Mucosa of rectum (tissue), 2 donors: ENCODE measurements at regions not wholly inside any gene's neighbourhood (a gene's known extent, or its start where the extent isn't known, plus 50 kb on each side); places are given as distances from the start of the nearest gene placed in this dataset.

ENCODE experiments used
- H3K27ac ChIP-seq, 2 donors: one replicate each; pipeline ENCODE4 v1.7.0; 2013; ENCODE audit warnings: inconsistent platforms in 2 of 2, low read depth in 2 of 2, low read length in 2 of 2
- H3K27me3 ChIP-seq, 2 donors: one replicate each; pipeline ENCODE4 v1.7.0; 2013; ENCODE audit warnings: low read length in 2 of 2; ENCODE audit not compliant: control insufficient read depth in 2 of 2, insufficient read depth in 2 of 2
- H3K36me3 ChIP-seq, 2 donors: one replicate each; pipeline ENCODE4 v1.7.0; 2013; ENCODE audit warnings: low read length in 2 of 2; ENCODE audit not compliant: control insufficient read depth in 2 of 2, insufficient read depth in 2 of 2
- H3K4me1 ChIP-seq, 2 donors: one replicate each; pipeline ENCODE4 v1.7.0; 2013; ENCODE audit warnings: low read length in 2 of 2, mild to moderate bottlenecking in 1 of 2; ENCODE audit not compliant: control insufficient read depth in 2 of 2, insufficient read depth in 2 of 2
- H3K4me3 ChIP-seq, 2 donors: one replicate each; pipeline ENCODE4 v1.7.0; 2013; ENCODE audit warnings: low read length in 2 of 2
- H3K9ac ChIP-seq, 2 donors: one replicate each; pipeline ENCODE4 v1.7.0; 2013; ENCODE audit warnings: low read length in 2 of 2, low read depth in 1 of 2, mild to moderate bottlenecking in 1 of 2
- H3K9me3 ChIP-seq, 2 donors: one replicate each; pipeline ENCODE4 v1.7.0; 2013; ENCODE audit warnings: low read length in 2 of 2; ENCODE audit not compliant: control insufficient read depth in 2 of 2
- donor health status: healthy.
- donor health status: Normal muscosa, but diverticular disease.

DNA sequence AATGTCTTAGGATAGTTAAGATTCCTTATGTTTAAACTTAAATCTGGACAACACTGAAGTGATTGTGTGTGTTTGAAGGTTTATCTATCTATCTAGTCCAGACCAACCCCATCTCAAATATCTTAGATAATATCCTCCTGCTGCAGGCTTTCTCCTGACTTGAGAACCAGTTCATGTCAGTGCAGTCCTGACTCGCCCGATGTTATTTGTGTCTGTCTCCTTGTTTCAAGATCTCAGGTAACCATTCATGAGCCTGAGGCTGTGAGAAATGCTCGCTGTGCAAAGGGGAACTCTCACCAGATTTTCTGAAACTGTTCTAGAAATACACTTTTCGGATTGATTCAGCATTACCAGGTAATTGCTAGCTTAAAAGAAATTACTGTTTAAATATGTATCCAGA is 356.2 kb downstream of the SNAPC1 start:
- no peaks in the 10 kb centered on the region for H3K4me1 ChIP-seq
- H3K27ac ChIP-seq, result no peak overlapping the region
- H3K9ac ChIP-seq, result no peak overlapping the region
- H3K9me3 ChIP-seq, result no peaks in the 10 kb centered on the region
- H3K27me3 ChIP-seq, result peaks cover 19 to 23% of the 10 kb centered on the region in 2 donors
- no peaks in the 10 kb centered on the region for H3K36me3 ChIP-seq
- H3K4me3 ChIP-seq, result no peak overlapping the region

DNA sequence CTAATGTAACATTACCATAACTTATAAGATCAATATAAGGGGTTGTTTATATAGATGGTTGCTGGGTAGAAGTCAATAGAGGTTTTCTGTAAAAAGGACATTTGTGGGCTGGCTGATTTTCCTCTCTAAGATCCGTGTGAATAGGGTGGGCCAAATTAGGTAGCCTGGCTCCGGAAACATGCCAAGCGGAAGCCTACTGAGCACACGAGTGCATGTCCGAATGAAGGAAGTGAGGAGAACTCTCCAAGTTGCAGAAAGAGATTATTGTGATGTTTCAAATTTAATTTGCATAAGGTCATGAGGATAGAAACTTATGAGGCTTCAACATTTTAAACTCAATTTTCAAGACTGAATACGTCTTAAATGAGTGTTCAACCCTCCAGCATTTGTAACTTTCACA is 356.7 kb downstream of the SNAPC1 start:
- Histone ChIP-seq H3K27me3 (peaks cover 19 to 23% of the 10 kb centered on the region in 2 donors), H3K9me3 (no peaks in the 10 kb centered on the region), H3K36me3 (no peaks in the 10 kb centered on the region), H3K9ac (no peak overlapping the region), H3K4me1 (no peaks in the 10 kb centered on the region), H3K27ac (no peak overlapping the region), H3K4me3 (no peak overlapping the region)

DNA sequence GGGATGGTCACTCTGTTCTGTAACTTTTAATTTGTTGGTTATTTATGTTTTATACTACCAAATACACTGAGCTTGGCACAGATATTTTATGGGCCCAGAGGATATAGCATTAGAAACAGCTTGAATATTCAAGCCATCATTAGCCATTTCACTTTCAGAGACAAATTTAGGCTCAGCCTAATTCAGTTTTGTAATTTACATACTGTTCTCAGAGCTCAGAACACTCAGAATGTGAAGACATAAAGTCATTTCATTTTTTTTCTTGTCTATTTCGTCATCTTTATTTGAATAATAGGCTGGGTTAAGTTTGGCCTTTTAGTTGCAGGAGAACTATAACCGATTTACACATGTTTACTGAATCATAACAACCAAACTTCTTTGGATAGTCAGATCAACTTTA is 361.7 kb downstream of the SNAPC1 start:
- Histone ChIP-seq H3K4me3 (no peak overlapping the region), H3K27ac (no peak overlapping the region), H3K4me1 (no peaks in the 10 kb centered on the region), H3K9me3 (no peaks in the 10 kb centered on the region), H3K27me3 (peaks cover 3 to 5% of the 10 kb centered on the region in 2 donors), H3K36me3 (no peaks in the 10 kb centered on the region), H3K9ac (no peak overlapping the region)

DNA sequence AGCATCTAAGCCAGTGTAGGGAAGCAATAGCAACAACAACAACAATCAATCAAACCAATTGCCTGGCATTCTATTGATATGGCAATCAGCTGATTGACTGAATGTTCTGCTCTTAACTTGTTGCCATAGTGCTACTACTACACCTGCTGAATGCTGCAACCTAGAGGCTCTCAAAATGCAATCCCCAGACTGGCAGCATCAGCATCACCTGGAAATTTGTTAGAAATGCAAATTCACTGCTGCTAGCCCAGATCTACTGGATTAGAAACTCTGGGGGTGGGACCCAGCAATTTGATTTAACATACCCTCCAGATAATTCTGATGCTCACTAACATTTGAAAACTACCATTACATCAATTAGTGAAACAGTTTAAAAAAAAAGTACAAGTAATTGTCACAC is 363.6 kb downstream of the SNAPC1 start:
- H3K27ac ChIP-seq, result no peak overlapping the region
- H3K36me3 ChIP-seq, result no peaks in the 10 kb centered on the region
- H3K9me3 ChIP-seq, result no peaks in the 10 kb centered on the region
- H3K4me3 ChIP-seq, result no peak overlapping the region
- peaks cover 2 to 4% of the 10 kb centered on the region in 2 donors for H3K27me3 ChIP-seq
- H3K9ac ChIP-seq, result no peak overlapping the region
- no peaks in the 10 kb centered on the region for H3K4me1 ChIP-seq

DNA sequence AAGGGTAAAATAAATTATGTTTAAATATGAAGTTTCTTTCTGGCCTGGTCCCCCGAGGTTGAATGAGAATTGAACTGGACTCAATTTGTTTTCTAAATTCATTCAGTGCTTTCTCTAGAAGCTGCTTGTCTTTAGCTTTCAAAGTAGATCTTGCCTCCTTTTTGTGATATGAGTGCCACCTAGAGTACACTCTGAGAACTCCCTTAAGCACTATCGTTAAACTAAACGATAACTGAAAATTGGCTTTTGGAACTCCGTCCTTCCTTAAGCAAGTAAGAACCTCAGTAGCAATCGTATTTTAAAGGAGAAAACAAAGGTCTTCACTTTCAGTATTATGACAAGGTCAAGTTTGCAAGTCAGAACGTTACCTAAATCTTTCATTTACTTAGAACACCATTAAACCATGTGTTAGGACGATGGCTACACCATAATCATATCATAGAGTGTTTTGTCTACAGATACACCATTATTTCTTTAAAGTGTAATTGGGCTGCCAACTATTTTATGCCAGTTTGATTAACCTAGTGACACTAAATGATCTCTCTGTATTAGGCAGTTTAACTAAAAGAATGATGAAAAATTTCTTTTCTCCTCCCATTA is 364.8 kb downstream of the SNAPC1 start:
- no peaks in the 10 kb centered on the region for H3K36me3 ChIP-seq
- H3K4me3 ChIP-seq, result no peak overlapping the region
- no peak overlapping the region for H3K9ac ChIP-seq
- no peak overlapping the region for H3K27ac ChIP-seq
- no peaks in the 10 kb centered on the region for H3K4me1 ChIP-seq
- H3K9me3 ChIP-seq, result no peaks in the 10 kb centered on the region
- H3K27me3 ChIP-seq, result no peaks in the 10 kb centered on the region

DNA sequence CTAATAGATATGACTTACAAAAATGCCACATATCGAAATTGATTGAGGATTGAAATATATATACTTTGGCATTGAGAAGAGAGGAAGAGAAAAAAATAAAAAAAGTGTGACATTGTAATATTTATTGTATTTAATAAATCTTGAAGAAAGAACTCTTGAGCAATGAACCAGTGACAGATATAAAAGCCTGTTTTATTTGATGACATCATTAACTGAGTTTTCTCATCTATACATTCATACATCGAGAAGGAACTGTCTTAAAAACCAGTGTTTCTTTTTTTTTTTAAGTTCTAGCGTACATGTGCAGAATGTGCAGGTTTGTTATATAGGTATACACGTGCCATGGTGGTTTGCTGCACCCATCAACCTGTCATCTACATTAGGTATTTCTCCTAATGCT is 368.2 kb downstream of the SNAPC1 start:
- H3K27ac ChIP-seq, result no peak overlapping the region
- H3K9me3 ChIP-seq, result no peaks in the 10 kb centered on the region
- no peaks in the 10 kb centered on the region for H3K4me1 ChIP-seq
- no peaks in the 10 kb centered on the region for H3K27me3 ChIP-seq
- H3K9ac ChIP-seq, result no peak overlapping the region
- H3K4me3 ChIP-seq, result no peak overlapping the region
- H3K36me3 ChIP-seq, result no peaks in the 10 kb centered on the region

DNA sequence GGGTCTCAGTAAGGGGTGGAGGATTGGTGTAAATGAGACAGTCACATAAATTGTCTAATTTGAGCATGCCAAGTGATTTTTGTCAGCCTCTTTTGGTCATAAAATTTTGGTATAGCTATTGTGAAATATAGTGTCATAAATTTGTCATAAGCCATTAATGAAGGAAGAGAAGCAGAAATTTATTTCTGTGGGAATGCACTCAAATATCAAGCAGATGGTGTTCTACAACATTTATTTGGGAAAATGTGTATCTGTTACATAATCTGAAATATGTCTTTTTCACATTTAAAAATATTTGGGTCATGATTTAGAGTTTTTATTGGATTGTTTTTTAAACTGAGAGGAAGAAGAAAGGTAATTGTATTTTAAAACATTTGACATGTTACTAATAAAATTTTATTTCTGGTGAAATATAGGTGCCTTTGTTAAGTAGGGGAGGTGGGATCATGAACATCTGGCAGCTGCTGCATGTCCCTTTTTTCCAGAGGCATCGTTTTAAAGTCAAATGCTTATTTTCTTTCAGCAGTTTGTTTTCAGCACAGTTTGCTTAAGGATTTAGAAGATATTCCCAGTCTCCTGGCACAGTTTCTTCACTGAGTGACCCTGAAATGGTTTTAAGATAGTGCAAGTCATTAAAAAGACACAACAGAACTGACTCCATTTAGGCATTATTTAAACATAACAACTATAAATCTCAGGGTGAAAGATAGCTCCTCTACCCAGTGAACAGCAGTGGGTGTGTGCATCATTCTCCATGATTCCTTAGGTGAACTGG is 371.7 kb downstream of the SNAPC1 start:
- Histone ChIP-seq H3K4me1 (no peaks in the 10 kb centered on the region), H3K9me3 (no peaks in the 10 kb centered on the region), H3K36me3 (no peaks in the 10 kb centered on the region)

GRCh38 chr14:62138593-62138992 is 376.4 kb downstream of the SNAPC1 start:
- Histone ChIP-seq H3K4me1 (no peaks in the 10 kb centered on the region), H3K36me3 (no peaks in the 10 kb centered on the region), H3K4me3 (no peak overlapping the region)

More for the DNA sequence above, 371.7 kb downstream of the SNAPC1 start:
- no peaks in the 10 kb centered on the region for H3K27me3 ChIP-seq
- no peak overlapping the region for H3K4me3 ChIP-seq
- H3K27ac ChIP-seq, result no peak overlapping the region
- no peak overlapping the region for H3K9ac ChIP-seq

DNA sequence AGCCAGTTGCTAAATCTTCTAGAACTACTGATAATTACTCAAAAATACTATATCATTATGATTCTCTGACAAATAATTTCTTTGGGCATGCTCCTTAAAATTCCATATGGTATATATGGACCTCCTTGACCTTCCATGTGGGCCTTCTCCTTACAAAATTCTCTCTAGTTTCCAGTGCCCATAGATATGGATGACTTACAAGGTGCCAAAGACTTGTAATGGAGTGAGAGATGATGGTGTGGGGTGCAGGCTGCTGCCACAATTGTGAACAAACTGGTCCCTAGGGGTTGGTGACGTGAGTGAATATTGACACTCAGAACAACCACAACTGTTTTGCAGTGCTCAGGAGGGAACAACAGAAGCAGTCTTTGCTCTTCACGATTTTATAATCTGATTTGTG is 378.9 kb downstream of the SNAPC1 start:
- Histone ChIP-seq H3K36me3 (no peaks in the 10 kb centered on the region), H3K27ac (no peak overlapping the region), H3K27me3 (no peaks in the 10 kb centered on the region), H3K9me3 (no peaks in the 10 kb centered on the region), H3K4me3 (no peak overlapping the region), H3K4me1 (no peaks in the 10 kb centered on the region), H3K9ac (no peak overlapping the region)

More at GRCh38 chr14:62138593-62138992, 376.4 kb downstream of the SNAPC1 start:
- Histone ChIP-seq H3K27ac (no peak overlapping the region), H3K9ac (no peak overlapping the region), H3K9me3 (no peaks in the 10 kb centered on the region), H3K27me3 (no peaks in the 10 kb centered on the region)

DNA sequence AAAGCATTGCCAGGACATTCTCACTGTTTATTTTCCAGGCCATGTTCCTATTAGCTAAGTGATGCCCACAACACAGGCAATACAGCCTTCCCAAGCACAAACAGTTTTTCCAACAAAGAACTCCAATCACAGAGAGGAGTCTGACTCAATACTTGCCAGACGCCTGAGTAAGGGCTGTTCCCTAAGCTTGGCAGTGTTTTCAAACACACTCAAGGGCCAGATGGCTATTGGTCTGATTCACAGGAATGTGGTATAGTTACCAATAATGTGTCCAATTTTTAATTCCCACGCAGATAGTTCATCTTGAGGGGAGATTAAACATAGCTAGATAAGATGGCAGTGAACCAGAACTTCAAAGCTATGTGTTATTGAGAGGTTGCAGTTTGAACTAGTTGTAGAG is 381.0 kb downstream of the SNAPC1 start:
- Histone ChIP-seq H3K27ac (no peak overlapping the region), H3K27me3 (no peaks in the 10 kb centered on the region), H3K4me1 (no peaks in the 10 kb centered on the region), H3K9me3 (no peaks in the 10 kb centered on the region), H3K36me3 (no peaks in the 10 kb centered on the region), H3K9ac (no peak overlapping the region), H3K4me3 (no peak overlapping the region)
